HG02852 (cell line): ENCODE measurements at regions not wholly inside any gene's neighbourhood (a gene's known extent, or its start where the extent isn't known, plus 50 kb on each side); places are given as distances from the start of the nearest gene placed in this dataset.
A peak's percentile ranks its signal among the peaks of the same experiment; 100 is the strongest.

Experiments
- ATAC-seq: cut with Tn5 transposase; IDR thresholded peaks from one replicate; pipeline ENCODE4 v1.9.1; 2021; ENCODE audit warnings: mild to moderate bottlenecking, moderate library complexity; ENCODE audit not compliant: unreplicated experiment

DNA sequence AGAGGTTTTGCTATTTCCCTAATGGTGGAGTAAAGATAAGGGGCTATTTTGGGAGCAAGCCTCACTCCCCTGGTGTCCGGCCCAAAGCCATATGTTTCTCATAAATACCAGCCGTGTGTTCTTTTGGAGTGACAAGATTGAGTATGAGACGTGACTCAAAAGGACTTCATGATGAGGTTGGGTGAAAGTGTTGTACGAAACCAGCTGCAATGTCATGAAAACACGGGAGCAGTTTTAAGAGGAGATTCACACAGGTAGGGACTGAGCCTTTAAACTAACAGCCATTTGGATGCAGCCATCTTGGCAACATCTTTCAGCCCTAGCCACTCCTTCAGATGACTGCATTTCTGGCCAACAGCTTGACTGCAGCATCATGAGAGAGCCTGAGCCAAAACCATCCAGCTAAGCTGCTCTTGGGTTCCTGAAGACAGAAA lies 532.3 kb upstream of the USP24 start:
- ATAC-seq: no peak

DNA sequence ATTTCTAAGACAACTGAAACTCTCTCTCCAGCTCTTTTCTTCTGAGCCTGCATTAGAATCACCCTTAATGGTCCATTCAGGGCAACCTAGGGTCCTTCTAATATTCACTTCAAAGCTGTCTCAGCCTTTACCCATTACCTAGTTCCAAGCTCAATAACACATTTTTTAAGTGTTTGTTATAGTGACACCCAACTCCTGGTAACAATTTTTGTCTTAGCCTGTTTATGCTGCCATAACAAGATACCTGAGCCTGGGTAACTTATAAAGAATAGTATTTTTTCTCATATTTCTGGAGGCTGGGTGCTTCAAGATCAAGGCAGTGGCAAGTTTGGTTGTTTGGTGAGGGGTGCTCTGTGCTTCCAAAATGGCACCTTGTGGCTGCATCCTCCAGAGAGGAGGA lies 531.5 kb upstream of the USP24 start:
- no peak for ATAC-seq

DNA sequence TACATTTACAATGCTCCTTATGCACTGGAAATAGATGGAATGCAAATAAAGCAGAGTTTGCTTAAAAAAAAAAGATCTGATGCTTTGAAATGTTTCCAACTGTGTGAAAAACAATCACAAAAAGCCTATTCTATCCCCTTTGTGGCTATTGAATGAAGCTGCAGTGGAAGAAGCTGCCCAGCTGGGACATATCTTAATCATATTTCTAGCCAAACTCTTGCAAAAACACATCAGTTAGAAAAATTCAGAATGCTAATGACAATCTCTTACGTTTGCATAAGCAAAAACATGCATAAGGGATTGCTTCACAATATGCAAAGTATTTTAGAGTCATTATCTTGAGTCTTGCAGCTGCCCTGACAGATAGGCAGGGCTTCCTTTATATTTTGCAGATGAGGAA lies 526.4 kb upstream of the USP24 start:
- ATAC-seq: no peak

DNA sequence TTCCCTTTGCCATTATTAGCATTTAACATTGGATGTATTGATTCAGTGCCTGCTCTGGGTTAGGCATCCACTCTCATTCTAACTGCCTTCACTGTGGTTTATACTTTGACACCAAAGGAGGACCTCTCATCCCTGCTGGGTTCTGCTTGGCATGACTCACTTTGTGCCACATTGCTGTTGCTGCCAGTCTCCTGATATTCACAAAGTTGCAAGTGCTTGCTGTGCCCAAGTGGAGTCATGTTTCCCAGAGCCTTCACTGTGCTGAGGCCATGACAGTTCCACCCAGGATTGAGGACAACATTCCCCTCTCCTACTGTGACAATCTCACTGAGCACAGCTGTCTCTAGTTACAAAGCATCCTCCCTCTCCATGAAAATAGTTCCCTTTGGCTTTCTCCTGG lies 519.9 kb upstream of the USP24 start:
- ATAC-seq: no peak

DNA sequence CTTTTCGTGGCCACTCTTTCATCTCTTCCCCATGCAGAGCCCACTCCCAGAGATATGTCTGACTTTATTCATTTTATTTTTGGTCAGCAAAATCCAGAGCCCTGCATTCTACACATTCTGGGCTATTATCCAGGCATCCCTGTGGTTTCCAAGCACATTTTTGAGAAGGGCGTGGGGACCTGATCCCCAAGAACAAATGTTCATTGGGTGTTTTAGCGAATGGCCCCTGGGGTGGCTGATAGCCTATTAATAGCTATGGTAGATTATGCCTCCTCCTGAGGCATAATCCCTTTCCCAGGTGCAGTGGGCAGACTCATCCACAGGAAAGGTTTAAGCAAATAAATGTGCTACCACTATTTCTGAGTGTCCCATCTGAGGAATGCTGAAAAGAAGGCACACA lies 511.8 kb upstream of the USP24 start:
- ATAC-seq: no peak

DNA sequence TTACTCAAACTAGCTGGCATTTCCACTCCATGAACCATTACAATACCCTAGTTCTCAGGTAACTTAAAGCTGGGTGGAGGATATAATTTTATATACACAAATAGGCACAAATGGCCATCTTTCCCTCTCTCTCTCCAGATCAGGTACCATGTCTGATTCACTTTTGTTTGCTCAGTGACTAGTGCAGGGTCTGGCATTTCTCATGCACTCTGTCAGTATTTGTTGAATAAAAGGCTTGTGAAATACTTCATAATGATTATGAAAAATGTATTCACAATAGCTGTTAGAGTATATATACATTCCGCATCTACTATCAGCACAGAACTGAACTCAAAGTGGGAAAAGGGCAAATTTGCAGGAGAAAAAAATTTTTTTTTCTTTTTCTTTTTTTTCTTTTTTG lies 510.2 kb upstream of the USP24 start:
- no peak for ATAC-seq

DNA sequence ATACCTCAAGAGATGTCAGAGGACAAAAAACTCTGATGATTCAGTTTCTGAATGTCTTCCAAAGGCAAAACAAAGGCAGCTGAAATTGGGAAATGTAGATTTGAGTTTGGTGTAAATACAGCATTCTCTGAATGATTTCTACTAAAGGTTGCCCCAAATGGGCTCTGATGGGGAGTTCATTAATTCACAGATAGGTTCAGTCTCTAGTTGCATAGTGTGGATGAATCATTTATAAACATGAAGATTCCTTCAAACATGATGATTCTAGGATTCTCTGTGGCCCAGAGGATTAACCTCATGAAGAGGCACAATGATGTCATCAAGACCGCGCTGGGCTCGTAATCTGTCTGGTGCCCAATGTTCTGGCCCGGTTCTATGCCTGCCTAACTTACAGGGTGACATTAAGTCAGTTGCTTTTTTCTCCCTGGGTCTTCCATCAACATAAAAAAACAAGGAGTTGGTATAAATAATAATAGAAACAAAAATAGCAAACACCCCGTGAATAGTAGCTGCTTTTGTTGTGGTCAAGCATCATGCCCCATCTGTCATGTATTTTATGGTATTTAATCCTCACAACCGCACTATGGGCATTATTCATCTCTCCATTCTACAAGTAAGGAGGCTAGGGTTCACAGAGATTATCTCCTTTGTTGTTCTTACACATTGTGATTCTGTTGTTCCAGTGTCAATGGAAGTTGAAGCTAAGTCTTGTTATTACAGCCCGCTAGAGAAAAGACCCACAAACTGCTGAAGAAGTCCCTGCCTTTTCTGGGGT lies 509.6 kb upstream of the USP24 start:
- no peak for ATAC-seq

DNA sequence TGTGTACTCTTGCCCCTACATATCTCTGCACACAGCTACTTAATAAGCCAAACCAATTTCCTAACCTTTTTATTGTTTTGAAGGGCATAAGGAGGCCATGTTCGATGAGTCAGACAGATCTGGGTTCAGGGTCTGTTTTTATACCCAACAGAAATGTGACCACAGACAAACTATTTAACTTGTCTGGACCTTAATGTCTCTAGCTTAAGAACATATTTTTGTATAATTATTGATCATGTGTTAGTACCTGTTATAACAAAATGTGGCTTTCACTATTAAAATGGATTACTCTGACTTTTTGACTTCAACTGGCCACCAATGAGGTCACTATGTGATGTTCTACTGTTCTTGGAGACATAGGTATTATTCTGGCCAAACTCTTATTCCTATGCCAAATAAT lies 507.8 kb upstream of the USP24 start:
- ATAC-seq: no peak

DNA sequence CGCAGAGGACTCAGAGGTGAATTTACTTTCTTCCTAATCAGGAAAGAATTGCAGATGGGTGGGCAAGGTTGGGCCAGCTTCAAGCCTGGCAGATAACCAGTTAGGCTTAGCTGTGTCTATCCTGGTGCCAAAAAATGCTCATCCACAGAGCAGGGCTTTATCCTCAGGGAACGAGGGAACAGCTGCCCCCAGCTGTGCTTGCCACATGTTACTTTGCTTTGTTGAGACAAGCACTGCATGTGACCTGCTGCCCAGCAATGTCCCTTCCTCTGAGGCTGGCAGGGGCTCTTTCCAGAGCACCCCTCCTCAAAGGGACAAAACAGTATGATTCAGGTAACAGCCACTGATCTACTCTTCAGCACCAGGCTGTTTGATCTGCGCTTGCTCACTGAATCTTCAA lies 505.1 kb upstream of the USP24 start:
- ATAC-seq: no peak

DNA sequence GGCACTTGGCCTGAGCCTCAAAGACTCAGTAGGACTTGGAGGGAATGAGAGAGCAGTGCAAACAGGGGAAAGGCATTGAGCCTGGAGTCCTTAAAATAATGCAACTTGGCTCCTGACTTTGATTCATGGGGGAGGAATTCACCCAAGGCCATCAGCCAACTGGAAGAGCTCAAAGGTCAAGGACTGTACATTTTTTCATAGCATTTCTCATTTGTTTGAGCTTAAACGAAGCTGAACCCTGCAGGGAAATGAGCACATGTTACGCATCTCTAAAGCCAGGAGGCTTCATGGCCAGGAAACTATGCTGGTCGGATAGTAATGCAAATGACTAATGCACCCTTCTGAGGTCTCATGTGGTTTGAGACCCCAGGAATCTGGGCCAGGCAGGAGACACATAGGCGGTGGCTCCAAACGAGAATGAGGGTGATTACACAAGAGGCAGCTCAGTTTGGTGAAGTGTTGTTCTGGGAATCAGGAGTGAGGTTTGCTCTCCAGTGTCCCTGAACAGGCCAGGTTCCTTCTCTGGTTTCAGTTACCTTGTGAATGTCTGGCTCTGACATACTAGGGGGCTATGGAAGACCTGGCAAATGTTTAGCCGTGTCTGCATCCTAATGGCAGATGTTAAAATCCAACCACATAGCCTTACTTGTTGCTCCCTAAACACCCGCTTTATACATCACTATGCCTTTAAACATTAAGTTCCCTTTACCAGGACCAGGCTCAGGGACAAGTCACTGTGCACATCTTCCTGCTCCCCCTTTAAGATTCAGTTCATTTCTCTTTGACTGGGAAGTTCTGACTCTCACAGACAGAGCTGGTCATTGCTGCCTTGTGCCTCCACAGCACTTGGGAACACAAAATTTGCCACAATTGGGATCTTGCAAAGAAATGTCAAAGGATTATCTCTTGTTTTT lies 503.9 kb upstream of the USP24 start:
- no peak for ATAC-seq

DNA sequence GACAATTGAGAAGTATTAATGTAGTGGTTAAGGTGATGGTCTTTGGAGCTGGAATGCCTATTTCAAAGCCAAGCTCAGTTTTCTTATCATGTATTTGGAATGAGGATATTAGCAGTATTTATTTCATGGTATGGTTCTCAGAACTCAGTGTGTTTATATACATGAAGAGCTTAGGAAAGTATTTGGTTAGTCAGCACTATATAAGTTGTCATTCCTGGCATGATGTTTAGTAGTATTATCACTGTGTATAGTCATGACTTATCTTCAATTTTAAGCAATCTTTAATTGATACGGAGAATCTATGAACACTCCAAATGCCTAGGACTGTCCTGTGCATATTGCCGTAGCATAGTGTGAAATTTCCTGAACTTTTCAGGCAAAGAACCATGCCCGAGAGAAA lies 501.9 kb upstream of the USP24 start:
- no peak for ATAC-seq

DNA sequence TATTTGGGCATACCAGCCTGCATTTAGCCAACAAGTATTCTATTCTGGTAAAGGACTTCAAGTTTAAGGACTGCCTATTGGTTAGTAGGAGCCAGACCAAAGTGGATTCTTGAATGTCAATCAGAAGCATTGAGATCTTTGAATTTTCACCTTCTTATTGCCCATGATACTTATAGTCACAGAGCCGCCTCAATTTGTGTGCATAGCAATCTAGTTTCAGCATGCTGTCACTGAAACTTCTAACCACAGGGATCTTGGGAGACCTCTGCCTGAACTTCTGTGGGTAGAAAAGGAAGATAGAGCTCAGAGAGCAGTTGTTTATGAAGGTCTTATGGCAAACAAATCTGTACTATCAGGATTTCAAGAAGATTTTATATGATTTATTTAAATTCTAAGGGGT lies 501.4 kb upstream of the USP24 start:
- ATAC-seq: no peak

DNA sequence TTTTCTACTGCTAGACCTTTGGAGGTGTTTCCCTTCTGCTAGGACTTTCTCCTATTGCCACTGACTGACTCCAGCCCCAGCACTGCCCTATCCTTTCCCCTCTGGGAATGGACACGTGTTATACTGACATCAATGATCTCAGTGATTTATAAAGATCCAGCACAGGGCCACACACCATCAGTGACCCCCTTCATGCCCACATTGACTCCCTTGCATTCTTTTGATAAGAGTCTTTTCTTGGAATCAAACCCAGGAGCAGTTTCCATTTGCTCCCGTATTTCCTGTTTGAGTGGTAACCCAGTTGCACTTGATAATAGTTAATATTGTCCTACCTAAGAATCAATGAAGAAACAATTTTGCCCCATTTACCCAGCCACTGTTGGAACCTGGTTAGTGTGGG lies 501.0 kb upstream of the USP24 start:
- ATAC-seq: no peak

DNA sequence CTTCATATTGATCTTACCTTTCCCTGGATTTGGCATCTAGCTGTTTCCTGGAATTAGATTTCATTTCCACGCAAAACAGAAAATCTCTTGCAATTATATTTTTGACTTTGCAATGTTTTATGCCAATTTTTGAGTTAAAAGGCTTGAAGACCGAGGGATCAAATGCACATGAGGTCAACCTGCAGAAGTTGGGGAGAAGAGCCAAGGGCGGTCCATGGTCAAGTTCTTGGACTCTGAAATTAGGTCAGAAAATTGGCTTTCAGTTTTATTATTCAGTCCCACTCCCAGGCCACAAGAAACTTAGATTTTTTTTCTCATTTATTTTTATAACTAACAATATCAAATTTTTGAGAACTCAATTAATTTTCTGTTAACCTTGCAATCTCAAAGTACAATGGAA lies 499.1 kb upstream of the USP24 start:
- no peak for ATAC-seq

DNA sequence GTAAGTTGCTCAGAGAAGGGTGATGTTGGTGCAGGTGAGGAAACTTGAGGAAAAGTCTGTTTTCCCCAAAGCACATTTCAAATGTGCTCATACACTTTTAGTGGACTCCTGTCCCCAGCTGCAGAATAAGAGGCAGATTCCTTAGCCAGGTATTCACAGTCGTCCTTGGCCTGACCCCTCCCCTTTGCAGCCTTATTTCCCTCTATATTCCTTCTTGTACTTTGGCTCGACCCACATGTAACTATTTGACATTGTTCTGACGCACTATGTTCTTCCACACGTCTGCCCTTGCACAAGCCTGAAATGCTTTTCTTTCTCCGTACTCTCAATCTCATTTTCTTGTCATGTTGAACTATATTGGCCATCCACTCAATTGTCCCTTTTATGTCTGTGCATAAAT lies 498.4 kb upstream of the USP24 start:
- ATAC-seq: no peak

DNA sequence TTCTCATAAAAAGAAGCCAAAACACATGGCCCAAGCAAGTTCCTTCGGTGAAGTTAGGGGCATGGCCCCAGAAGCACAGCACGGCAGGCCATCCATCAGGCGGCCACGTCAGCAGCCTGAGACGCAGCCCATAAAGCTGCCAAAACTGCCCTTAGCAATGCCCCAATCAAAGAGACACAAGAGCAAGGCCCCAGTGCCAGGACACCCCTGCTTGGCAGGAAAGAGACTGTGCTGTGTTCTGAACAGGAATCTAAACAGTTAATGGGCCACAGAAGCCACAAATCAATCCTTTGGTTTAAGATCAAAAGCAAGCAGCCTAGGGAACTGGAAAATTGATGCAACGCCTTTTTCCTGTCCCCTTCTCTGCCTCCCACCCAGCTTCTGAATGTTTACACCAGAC lies 497.0 kb upstream of the USP24 start:
- ATAC-seq: no peak

DNA sequence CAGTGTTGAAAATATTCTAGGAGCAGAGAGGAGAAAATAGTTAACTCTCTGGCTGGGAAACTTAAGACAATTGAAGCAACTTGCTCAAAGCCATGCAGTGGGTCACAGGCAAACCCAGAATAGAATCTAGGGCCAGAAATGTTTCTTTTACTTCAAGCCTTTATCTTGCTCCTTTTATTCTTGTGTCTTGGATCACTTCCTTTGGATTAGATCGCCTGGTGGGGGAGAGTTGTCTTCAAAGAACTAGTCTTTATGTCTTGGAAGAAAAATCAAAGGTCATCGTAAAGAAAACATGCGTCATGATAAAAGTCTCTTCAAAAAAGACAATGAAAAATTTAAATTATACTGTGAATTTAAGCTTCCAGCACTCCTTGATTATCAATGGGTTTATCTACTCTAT lies 493.6 kb upstream of the USP24 start:
- ATAC-seq: no peak

DNA sequence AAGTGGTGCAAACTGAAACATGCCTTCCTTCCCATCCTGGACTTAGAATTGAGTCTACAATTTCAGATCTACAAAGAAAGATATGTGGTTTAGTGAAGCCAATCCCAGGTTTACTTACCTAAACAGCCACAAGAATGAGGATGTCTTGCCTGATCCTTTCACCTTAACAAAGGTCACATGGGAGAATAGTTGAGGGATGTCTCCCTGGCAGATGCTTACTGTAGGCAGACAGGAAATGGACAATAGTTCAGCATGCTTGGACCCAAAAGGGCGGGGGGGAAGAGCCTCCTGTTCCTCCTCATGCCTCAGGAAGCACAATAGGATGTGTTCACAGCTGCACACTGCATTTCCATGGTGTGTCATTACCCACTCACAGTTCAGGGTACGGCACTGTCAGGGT lies 492.7 kb upstream of the USP24 start:
- ATAC-seq: no peak

DNA sequence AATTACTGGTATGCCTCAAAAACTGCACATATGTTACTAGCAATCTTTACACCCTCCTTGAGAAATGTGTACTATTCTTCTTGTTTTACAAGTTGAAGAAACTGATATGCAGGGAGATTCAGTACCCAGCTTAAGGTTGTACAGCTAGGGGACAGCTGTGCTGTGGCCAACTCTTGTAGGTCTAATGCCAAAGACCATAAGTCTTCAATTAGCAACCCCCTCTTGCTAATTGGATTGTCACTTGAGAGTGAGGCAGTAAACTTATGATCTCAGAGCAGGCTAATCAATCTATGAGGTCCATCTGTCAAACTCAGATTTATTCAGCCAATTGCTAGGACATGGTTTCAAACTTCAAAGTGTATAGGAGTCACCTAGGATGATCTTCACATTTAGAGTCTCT lies 492.0 kb upstream of the USP24 start:
- ATAC-seq: no peak

DNA sequence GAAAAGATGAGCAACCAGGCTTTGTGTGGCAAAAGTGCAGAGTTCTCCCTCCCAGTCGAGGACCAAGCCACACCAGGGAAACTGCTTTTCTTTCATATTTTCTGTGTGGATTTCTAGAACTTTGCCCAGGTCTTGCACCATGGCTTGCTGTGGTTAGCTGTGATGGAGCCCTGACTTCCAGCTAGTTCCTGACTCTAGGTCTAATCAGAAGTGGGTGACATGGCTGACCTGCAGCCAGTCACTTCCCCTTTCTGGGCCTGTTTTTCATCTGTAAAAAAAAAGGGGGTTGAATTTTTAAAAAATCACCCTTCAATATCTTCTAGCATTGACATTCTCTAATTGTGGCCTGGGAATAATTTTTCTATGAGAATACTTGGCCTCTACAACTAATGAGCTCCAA lies 491.2 kb upstream of the USP24 start:
- ATAC-seq: no peak

DNA sequence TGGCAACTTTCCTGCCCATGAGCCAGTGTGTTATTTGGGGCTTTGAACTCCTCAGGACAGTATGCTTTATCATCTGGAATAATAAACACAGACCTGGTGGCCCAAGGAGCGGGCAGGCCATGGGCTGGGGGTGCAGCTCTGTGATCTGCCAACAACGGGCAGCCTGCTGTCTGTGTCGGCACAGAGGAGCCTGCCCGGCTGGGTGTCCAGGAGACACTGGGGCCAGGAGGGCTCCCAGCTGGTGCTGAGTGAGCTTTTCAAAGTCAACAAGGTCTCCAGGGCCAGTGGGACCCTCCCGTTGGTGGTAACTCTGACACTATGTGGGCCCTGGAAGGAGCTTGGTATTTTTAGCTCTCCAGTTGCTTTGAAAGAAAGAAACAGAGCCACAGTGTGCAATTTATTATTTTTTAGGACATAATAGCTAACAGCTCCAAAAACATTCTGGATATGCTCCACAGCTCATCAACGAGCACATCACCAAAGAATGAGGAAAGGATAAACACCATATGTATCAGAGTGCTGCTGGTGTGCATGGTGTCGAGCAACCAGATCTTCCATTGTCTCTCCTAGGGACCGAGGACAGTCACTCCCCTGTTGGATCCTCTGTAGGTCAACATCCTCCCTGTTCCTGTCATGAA lies 488.7 kb upstream of the USP24 start:
- no peak for ATAC-seq

DNA sequence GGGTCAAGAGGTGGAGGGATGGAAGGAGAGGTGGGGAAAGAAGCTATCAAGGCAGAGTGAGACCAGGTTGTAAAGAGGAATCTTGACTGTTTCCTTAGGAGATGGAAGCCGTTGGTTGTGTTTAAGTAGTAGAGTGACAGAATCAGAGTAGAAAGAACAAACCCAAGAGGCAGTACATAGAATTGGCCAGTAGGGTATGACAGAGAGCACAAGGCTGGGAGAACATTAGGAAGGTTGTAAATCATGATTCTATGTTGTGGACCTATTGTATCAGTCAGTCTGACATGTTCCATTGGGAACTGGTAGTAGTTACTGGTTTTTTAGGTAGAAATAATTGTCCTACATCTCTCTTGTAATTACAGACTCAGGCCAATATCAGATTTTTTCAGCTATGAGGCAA lies 486.9 kb upstream of the USP24 start:
- ATAC-seq: peak; percentile 69
